ENCODE measurements at regions not wholly inside any gene's neighbourhood (a gene's known extent, or its start where the extent isn't known, plus 50 kb on each side); places are given as distances from the start of the nearest gene placed in this dataset.
A peak's percentile ranks its signal among the peaks of the same experiment; 100 is the strongest.
"Not testable (repeated sequence)": the region's sequence is repeated elsewhere in the genome, so short reads cannot be mapped to it uniquely, and the experiment has no call there.

DNA sequence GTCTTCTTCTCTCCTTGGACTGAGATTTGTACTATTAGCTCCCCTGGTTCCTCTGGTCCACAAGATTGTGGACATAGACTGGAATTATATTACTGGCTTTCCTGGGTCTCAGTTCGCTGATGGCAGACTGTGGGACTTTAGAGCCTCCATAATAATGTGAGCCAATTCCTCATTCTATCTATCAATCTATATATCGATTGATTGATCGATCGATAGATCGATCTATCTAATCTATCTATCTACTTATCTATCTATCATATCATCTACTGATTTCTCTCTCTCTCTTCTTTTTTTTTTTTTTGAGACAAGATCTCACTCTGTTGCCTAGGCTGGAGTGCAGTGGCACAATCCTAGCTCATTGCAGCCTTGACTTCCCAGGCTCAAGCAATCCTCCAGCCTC is 51.5 kb upstream of the DDR1 start:
- DNase-seq (no peak), ATAC-seq (no peak)
- intact Hi-C loops (cut with DNase I, micrococcal nuclease) = no loop called here

DNA sequence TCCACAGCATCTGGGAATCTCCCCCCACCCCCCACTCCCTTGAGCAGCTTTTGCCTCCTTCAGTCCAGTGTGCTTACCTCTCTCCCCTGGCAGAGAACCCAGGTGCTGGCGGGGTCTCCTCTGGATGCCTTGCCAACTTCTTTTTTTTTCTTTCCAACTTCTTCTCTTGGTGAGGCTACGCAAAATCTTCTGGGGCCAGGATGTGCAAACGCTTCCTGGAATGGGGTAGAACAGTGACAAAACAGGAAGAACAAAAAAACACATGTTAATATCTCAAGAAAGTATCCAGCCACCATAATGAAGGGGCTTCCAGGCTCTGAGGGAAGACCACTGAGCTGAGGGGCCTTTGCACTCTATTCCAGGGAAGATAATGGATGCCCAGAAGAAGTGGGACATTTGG is 53.9 kb upstream of the DDR1 start:
- no peak for DNase-seq
- intact Hi-C loops (cut with DNase I, micrococcal nuclease) = no loop called here
- ATAC-seq = no peak

DNA sequence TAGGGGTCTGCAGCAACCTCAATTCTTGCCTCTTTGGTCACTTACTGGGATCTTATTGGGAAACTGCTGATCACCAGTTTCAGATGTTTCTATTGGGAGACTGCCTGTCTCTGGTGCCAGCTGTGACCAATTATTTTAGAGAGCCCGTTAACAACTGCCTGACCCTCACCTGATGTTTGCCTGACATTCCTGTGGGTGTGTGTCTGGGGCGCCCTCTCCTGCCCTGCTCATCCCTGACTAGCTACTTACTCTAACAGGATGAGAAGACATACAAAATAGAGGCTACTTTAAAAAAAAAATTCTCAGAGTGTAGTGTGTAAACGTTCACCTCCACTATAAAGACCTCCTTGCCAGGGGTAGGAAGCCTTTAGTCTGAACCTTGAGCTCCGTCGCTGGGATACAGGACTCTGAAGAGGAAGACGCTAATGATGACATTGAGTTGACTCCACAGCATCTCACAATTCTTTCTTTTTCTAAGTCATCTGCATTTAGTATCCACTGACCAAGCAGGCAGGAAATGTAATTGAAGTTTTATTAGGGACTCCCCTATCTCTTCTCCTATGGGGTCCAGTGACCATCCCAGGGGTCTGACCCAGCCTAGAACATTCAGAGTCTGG is 54.6 kb upstream of the DDR1 start:
- DNase-seq = no peak
- no peak for ATAC-seq
- intact Hi-C loops (cut with DNase I, micrococcal nuclease) = loop anchor here (5.0 to 10.0 kb wide), 2 partner anchors 48 to 255 kb away; no protein-coding TSS in a partner anchor

DNA sequence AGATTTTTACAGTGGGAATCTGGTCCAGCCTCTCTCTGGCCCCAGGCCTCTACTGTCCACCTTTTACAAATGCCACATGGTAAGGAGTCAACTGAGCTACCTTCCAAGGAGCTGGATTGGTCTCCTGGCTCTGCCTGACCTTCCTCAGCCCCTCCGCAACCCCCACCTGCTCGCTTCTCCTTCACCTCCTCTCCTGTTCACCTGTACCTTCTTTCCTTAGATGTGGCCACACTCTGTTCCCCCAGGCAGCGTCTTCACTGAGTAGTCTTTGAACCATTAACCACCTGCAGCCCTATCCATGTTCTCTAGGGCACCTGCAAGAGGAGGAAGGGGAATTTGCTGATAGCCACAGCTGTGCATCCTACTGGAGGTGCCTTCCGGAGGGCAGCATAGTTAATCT is 55.3 kb upstream of the DDR1 start:
- no peak for ATAC-seq
- no peak for DNase-seq
- intact Hi-C loops (cut with DNase I, micrococcal nuclease) = loop anchor here (5.0 to 10.0 kb wide), 2 partner anchors 48 to 256 kb away; no protein-coding TSS in a partner anchor

DNA sequence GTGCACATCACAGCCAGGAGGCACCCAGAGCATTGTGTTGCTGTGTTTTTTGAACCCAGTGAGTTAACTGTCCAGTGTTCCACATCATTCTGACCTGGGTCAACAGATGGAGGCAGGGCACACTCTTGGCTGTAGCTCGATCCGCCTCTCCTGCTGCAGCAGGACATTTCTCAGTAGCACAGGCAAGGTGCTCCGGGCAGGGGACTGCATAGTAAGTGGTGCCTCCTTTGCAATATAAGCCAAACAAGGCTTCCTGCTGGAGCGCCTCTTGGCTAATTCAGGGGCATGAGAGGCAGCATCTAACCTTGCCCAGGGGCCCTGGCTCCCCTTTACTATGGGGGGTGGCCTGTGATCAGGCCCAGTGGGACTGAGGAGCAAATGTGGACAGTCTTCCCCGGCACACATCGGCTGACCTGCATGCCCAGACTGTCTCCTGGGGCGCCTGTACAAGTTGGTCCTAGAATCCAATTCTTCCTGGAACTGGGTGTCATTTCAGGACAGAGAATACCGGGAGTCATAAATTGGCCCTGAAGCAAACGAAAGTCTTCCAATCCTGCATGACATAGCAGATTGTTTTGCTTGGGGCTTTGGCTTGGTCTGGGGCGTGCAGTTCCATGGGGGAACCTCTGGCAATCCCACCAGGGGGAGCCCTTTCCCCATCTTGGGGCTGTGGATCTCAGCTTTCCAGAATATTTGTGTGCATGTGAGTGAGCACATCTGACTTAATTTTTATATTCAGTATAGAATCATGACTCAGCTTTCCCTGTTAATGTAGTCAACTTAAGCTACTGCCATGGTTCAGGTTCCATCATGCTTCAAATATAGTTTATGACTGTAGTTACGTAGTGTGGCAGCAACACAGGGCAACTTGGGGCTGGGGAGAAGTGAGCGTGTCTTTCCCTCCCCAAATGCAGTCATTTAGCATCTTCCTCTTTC is 56.0 kb upstream of the DDR1 start:
- intact Hi-C loops (cut with DNase I, micrococcal nuclease) = loop anchor here (5.0 to 10.0 kb wide), 2 partner anchors 49 to 257 kb away; no protein-coding TSS in a partner anchor
- DNase-seq = peak; percentile 86 to 92
- peak; percentile 77 for ATAC-seq

DNA sequence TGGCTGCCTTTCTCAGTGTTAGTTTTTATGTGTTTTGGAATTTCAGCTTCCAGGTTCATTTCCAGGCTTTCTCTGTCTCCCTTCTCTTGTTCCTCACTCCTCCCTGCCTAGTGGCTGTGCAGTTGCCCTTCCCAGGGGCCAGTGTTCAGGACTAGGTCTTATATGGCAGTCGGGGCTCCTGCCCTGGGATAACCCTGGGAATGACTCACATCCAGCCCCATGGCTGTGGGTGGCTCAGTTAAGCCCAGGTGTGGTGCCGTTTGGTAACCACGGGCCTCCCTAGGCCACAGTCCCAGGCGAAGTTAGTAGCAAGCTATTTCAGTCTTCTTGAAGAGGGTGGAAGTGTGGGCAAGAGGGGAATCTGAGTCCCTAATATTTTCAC is 57.4 kb upstream of the DDR1 start:
- peak; percentile 68 for ATAC-seq

DNA sequence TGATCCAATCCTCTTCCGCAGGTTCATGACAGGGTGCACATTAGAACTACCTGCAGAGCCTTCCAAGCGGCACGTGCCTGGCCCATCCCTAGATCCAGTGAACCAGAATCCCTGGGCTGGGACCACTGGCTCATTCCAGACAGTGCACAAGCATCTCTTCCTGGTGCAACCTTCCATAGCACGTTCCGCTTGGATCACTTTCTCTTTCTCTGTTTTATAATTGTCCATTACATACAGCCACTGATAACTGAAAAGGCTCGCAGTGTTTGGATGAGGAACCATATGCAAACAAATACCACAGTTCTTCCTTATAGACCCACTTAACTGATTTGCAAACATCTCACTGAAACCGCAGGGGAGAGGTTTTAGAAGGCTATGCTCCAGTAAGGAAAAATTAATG is 59.6 kb upstream of the DDR1 start:
- intact Hi-C loops (cut with DNase I, micrococcal nuclease) = loop anchor here (5.0 to 10.0 kb wide), 3 partner anchors 53 to 260 kb away; no protein-coding TSS in a partner anchor
- ATAC-seq (peak; percentile 61), DNase-seq (peak in 1 of 2 donors; percentile 69)

More for the DNA sequence above, 57.4 kb upstream of the DDR1 start:
- intact Hi-C loops (cut with DNase I, micrococcal nuclease) = loop anchor here (5.0 to 10.0 kb wide), 2 partner anchors 50 to 258 kb away; no protein-coding TSS in a partner anchor
- DNase-seq = peak in 1 of 2 donors; percentile 71

DNA sequence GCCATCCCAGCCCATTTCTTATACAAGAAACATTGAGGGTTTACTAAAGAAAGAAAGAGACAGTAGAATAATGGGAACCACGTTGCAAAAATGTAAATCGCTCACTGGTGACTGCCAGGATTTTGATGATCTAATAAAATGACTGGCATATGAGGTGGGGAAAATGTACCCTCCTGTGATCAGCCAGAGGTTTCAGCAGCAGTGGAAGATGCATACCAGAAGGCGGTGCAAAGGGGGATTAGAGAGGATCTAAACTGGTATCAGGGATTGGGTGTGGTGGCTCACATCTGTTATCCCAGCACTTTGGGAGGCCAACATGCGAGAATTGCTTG is 60.8 kb upstream of the DDR1 start:
- intact Hi-C loops (cut with DNase I, micrococcal nuclease) = loop anchor here (5.0 to 10.0 kb wide), 2 partner anchors 76 to 261 kb away; no protein-coding TSS in a partner anchor
- DNase-seq (no peak), ATAC-seq (no peak)

DNA sequence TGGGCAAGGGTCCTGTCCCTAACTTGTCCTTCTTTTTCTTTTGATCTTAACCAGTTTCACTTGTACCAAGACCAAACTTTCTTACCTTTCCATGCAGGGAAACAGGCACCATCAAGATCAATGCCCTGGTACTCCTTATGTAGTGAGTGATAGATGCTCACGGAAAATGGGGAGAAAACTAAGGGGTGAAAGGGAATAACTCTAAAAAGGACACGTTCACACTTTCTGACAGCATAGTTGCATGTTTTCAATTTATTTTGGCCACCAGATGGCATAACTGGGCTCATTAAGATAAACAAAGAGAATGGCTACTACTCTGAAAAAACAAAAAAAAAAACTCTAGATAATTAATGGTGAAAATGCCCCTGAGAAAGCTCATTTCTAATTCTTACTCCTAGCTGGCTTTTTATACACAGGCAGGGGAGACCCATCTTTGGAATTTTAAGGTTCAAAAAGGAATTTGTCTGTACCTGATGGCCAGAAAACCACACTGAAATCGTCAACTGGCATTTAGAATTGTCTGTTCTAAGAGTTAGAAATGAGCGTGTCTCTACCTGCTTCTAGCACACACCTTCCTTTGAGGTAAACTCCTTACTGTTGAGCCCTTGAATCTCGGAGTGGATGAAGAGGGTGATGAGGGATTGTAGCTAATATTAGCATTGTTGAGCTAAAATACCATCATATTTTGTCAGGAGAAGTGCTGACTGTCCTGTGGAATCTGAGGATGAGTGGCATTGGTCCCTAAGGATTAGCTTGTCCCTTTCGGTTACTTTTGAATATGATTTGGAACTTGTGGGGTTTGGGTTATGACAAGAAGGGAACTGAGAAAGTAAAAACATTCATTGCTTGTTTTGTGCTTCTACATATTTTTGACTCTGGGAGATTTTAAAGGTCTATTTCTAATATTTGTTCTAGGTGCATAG is 62.2 kb upstream of the DDR1 start:
- DNase-seq (no peak), ATAC-seq (no peak)
- intact Hi-C loops (cut with DNase I, micrococcal nuclease) = loop anchor here (5.0 to 10.0 kb wide), 2 partner anchors 75 to 263 kb away; no protein-coding TSS in a partner anchor

DNA sequence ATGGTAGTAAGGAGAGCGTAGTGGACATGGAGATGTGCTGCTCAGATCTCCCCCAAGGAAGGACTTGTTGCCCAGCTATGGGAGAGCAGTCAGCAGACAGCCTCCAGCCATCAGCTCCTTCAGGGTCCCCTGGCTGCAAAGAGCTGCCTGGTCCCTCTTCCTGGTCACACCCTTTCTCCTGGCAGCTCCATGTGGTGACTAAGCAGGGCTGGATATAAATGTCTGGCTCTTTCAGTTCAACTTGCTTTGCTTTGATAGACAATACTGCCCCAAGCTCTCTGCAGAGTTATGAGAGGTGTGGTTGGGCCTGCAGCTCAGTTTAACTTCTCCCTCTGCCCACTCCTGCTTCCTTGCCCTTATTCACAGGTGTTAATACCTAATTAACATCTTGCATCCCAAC is 64.1 kb upstream of the DDR1 start:
- intact Hi-C loops (cut with DNase I, micrococcal nuclease) = loop anchor here (5.0 to 10.0 kb wide), 2 partner anchors 73 to 265 kb away; no protein-coding TSS in a partner anchor
- DNase-seq = peak; percentile 60 to 84
- peak; percentile 89 for ATAC-seq

DNA sequence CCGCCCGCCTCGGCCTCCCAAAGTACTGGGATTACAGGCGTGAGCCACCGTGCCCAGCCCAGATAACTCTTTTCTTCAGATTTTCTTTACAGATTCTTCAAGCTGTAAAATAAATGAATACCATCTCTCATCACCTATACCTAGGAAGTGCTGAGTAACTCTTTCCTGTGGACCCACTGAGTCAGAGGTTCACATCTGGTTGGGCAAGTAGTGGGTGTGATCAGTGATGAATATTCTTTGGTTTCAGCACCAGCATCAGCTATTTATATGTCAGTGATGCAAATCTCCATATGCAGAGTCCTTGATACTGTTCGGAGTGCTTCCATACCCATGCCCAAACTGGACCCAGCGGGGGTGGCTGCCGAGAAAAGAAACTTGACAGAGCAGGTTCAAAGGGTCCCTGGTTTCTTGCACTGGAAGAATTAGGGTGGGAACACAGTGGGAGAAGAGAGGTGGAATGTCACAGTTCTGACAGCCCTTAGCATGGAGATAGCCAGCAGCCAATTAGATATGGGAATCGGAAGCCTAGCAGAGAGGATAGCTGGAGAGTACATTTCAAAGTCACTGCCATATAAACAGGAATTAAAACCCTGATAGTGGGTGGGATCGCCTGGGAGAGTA is 64.9 kb upstream of the DDR1 start:
- ATAC-seq = no peak
- intact Hi-C loops (cut with DNase I, micrococcal nuclease) = no loop called here

DNA sequence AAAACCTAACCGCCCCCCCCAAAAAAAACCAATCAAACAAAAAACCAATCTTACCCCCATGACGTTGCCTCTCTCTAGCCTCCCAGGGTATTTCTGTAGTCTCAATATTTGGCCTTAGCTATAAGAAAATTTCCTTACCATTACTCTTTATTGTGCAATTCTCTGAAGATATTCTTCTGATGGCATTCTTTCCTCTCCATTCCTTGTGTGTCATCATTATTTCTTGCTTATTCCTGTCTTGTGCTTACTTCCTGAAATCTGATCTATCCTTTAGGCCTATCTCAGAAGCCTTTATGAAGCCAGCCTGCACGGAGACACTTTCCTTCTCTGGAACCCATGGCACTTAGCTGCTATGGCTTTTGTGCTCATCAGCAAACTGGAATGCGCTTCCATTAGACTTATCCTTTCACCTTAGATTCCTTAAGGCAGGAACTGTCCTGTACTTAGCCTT is 65.9 kb upstream of the DDR1 start:
- ATAC-seq (no peak), DNase-seq (no peak)
- intact Hi-C loops (cut with DNase I, micrococcal nuclease) = no loop called here

More for the DNA sequence above, 64.9 kb upstream of the DDR1 start:
- DNase-seq = no peak

DNA sequence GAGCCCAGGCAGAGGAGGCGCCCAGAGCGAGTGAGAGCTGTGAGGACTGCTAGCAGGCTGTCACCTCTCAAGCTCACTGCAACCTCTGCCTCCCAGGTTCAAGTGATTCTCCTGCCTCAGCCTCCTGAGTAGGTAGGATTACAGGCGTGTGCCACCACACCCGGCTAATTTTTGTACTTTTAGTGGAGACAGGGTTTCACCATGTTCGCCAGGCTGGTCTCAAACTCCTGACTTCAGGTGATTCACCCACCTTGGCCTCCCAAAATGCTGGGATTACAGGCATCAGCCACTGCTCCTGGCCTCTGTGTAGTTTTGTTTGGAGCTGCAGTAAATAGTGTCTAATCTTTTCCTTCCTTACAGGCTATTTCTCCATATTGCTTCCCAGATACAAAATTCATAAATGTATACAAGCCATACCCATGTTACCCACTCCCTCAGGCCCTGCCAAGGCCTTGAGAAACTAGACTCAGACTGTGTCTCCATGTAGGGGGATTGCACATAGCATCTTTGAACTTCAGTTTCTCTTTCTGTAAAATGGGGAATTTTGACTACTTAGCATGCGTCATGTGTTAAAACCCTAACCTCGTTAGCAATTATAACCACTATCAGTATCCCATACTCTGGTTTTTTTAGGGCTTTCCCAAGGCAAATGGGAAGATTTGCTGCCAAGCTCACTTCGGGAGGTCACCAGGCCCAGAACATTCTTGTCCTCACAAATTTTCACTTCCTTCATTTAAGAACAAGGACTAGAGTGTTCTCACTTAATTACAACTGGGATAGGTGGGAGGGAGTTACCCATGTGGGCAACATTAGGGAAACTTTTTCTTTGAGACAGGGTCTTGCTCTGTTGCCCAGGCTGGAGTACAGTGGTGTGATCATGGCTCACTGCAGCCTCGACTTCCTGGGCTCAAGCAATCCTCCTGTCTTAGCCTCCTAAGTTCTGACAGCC is 67.3 kb upstream of the DDR1 start:
- ATAC-seq = no peak
- intact Hi-C loops (cut with DNase I, micrococcal nuclease) = no loop called here
- DNase-seq = no peak

DNA sequence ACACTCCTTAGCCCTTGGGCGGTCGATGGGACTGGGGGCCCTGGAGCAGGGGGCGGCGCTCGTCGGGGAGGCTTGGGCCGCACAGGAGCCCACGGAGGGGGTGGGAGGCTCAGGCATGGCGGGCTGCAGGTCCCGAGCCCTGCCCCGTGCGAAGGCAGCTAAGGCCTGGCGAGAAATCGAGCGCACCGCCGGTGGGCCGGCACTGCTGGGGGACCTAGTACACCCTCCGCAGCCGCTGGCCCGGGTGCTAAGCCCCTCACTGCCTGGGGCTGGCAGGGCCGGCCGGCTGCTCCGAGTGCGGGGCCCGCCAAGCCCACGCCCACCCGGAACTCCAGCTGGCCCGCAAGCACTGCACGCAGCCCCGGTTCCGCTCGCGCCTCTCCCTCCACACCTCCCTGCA is 68.0 kb upstream of the DDR1 start:
- intact Hi-C loops (cut with DNase I, micrococcal nuclease); ATAC-seq: not testable (repeated sequence)

DNA sequence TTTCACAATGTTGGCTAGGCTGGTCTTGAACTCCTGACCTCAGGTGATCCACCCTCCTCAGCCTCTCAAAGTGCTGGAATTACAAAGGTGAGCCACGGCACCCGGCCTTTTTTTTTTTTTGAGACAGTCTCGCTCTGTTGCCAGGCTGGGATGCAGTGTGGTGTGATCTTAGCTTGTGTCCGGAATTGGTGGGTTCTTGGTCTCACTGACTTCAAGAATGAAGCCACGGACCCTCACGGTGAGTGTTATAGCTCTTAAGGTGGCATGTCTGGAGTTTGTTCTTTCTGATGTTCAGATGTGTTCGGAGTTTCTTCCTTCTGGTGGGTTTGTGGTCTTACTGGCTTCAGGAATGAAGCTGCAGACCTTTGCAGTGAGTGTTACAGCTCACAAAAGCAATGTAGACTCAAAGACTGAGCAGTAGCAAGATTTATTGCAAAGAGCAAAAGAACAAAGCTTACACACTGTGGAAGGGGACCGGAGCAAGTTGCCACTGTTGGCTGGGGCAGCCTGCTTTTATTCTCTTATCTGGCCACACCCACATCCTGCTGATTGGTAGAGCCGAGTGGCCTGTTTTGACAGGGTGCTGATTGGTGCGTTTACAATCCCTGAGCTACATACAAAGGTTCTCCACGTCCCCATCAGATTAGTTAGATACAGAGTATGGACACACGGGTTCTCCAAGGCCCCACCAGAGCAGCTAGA is 69.1 kb upstream of the DDR1 start:
- DNase-seq; ATAC-seq; intact Hi-C loops (cut with DNase I, micrococcal nuclease): not testable (repeated sequence)

More for the DNA sequence above, 68.0 kb upstream of the DDR1 start:
- DNase-seq = not testable (repeated sequence)

Data from left colon (tissue), 2 donors.